HG03066 (cell line): ENCODE measurements at regions not wholly inside any gene's neighbourhood (a gene's known extent, or its start where the extent isn't known, plus 50 kb on each side); places are given as distances from the start of the nearest gene placed in this dataset.

Experiments used
- ATAC-seq: cut with Tn5 transposase; IDR thresholded peaks from one replicate; pipeline ENCODE4 v1.9.1; 2021; ENCODE audit warnings: low read depth; ENCODE audit not compliant: unreplicated experiment

- no peak for ATAC-seq
Measured at GRCh38 chr6:21506126-21506525, 87.4 kb upstream of the SOX4 start.

GRCh38 chr6:21507811-21508210 lies 85.7 kb upstream of the SOX4 start:
- ATAC-seq: no peak

- ATAC-seq: no peak
Measured at GRCh38 chr6:21508753-21509152, 84.8 kb upstream of the SOX4 start.

- no peak for ATAC-seq
Measured at GRCh38 chr6:21511891-21512550, 81.5 kb upstream of the SOX4 start.

- ATAC-seq: no peak
Measured at GRCh38 chr6:21514288-21514687, 79.3 kb upstream of the SOX4 start.

- no peak for ATAC-seq
Measured at GRCh38 chr6:21518317-21518716, 75.2 kb upstream of the SOX4 start.

GRCh38 chr6:21519642-21520041 lies 73.9 kb upstream of the SOX4 start:
- ATAC-seq: no peak

- no peak for ATAC-seq
Measured at GRCh38 chr6:21521276-21521675, 72.3 kb upstream of the SOX4 start.

- no peak for ATAC-seq
Measured at GRCh38 chr6:21522143-21522747, 71.3 kb upstream of the SOX4 start.

GRCh38 chr6:21522797-21523456 lies 70.6 kb upstream of the SOX4 start:
- ATAC-seq: no peak

- no peak for ATAC-seq
Measured at GRCh38 chr6:21523652-21524051, 69.9 kb upstream of the SOX4 start.

GRCh38 chr6:21524201-21524600 lies 69.3 kb upstream of the SOX4 start:
- no peak for ATAC-seq

GRCh38 chr6:21526974-21527373 lies 66.6 kb upstream of the SOX4 start:
- no peak for ATAC-seq

GRCh38 chr6:21527731-21528130 lies 65.8 kb upstream of the SOX4 start:
- no peak for ATAC-seq

GRCh38 chr6:21529431-21529830 lies 64.1 kb upstream of the SOX4 start:
- no peak for ATAC-seq

GRCh38 chr6:21531393-21531792 lies 62.2 kb upstream of the SOX4 start:
- no peak for ATAC-seq

GRCh38 chr6:21533678-21534077 lies 59.9 kb upstream of the SOX4 start:
- ATAC-seq: no peak

- ATAC-seq: no peak
Measured at GRCh38 chr6:21536280-21536766, 57.2 kb upstream of the SOX4 start.

GRCh38 chr6:21537637-21538036 lies 55.9 kb upstream of the SOX4 start:
- no peak for ATAC-seq

- no peak for ATAC-seq
Measured at GRCh38 chr6:21538186-21538798, 55.3 kb upstream of the SOX4 start.

GRCh38 chr6:21539621-21540100 lies 53.9 kb upstream of the SOX4 start:
- no peak for ATAC-seq
